SH-SY5Y (cell line): ENCODE measurements at regions not wholly inside any gene's neighbourhood (a gene's known extent, or its start where the extent isn't known, plus 50 kb on each side); places are given as distances from the start of the nearest gene placed in this dataset.

Experiments used
- GATA2 ChIP-seq: IDR thresholded peaks from 2 replicates; pipeline ENCODE4 v1.6.1; 2011; ENCODE audit warnings: mild to moderate bottlenecking, low read depth, low read length
- GATA3 ChIP-seq: IDR thresholded peaks from 2 replicates; pipeline ENCODE4 v1.6.1; 2011; ENCODE audit warnings: low read depth, mild to moderate bottlenecking, low read length, moderate library complexity

GRCh38 chr7:120052884-120053382, 220.0 kb upstream of the KCND2 start:
- TF ChIP-seq GATA2, result no peak
- TF ChIP-seq GATA3, result no peak
